Glomerular visceral epithelial cell (primary cell): ENCODE measurements at regions not wholly inside any gene's neighbourhood (a gene's known extent, or its start where the extent isn't known, plus 50 kb on each side); places are given as distances from the start of the nearest gene placed in this dataset.
A peak's percentile ranks its signal among the peaks of the same experiment; 100 is the strongest.

Experiments used
- DNase-seq: peaks from one replicate; pipeline ENCODE4 v3.0.0-alpha.2; 2016; ENCODE audit errors: extremely low spot score

DNA sequence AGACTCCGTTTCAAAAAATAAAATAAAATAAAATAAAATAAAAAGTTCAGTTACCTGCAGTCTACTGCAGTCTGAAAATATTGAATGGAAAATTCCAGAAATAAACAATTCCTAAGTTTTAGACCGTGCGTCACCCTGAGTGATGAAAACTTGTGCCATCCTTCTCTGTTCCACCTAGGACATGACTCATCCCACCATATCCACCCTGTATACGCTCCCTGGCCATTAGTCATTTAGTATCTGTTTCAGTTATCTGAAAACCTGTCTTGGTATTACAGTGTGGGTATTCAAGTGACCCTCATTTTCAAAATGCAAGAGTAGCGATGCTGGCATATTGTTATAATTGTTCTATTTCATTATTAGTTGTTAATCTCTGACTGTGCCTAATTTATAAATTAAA is 51.8 kb upstream of the TEX48 start:
- peak; percentile 76 for DNase-seq

DNA sequence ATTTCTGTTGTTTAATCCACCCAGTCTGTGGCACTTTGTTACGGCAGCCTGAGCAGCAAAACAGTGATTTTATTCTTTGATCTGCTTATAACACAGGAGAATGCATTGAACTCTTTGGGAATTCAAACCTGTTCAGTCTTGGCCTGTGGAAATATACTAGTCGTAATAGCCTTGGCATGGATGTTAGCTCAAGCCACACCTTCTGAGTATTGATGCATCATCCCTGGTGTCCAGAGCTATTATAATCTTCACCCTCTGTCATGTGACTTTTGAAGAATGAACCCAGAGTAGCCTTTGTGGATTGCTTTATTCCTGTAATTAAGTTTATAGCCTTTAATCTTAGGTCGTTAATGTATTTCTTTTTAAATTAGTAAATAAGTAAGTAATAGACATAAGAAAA is 50.8 kb upstream of the TEX48 start:
- peak; percentile 33 for DNase-seq
